ENCODE measurements at regions not wholly inside any gene's neighbourhood (a gene's known extent, or its start where the extent isn't known, plus 50 kb on each side); places are given as distances from the start of the nearest gene placed in this dataset.

- BruUV-seq (replicated peaks): no TSS peak
- Histone ChIP-seq H3K4me1 (ENCODE audit: insufficient read depth, low read length) (no peaks in the 10 kb centered on the region), H3K79me2 (ENCODE audit: insufficient read depth, low read length) (no peaks in the 10 kb centered on the region), H3K9me3 (ENCODE audit: low read length) (no peaks in the 10 kb centered on the region), H3K27me3 (ENCODE audit: control insufficient read depth in 1 of 2, insufficient read depth in 2 of 2, low read length in 2 of 2) (no peaks in the 10 kb centered on the region), H3K27ac (ENCODE audit: extremely low read length, insufficient read depth, low read length) (no peak overlapping the region), H3K9ac (ENCODE audit: insufficient read depth, low read depth, low read length) (no peak overlapping the region), H2AFZ (ENCODE audit: low read length) (no peak overlapping the region), H4K20me1 (ENCODE audit: insufficient read depth, low read length) (no peaks in the 10 kb centered on the region), H3K36me3 (replicated peaks in 1 of 2; ENCODE audit: control insufficient read depth in 1 of 2, insufficient read depth in 2 of 2, low read length in 2 of 2) (no peaks in the 10 kb centered on the region), H3K4me3 (replicated peaks in 1 of 3; ENCODE audit: insufficient read depth in 1 of 3, low read depth in 2 of 3, low read length in 3 of 3) (no peak overlapping the region), H3K4me2 (ENCODE audit: low read depth, low read length) (no peak overlapping the region)
- DNase-seq (ENCODE audit: low spot score) (no peak), FAIRE-seq (no peak), ATAC-seq (no peak)
- intact Hi-C loops (cut with micrococcal nuclease; ENCODE audit: unreplicated experiment) (no loop called here), in situ Hi-C loops (cut with HindIII; ENCODE audit: extremely low pct_ligation_motif_present, low pct_unique_long_range_greater_than_20kb) (no loop called here)
- CTCF ChIA-PET (ENCODE audit: low intra/inter-chr PET ratio, low total read pairs): no interaction called here
- POLR2A ChIA-PET: no interaction called here
- 3% methylated on average over 1 of the region's 1 CpG for WGBS (ENCODE audit: low lambda C conversion rate)
- TF ChIP-seq ZBTB33 (CRISPR knock-in tag; IDR thresholded peaks at IDR 0.05) (no peak), ZNF598 (CRISPR knock-in tag; IDR thresholded peaks at IDR 0.05; ENCODE audit: borderline replicate concordance) (no peak), ZNF589 (CRISPR knock-in tag; conservative IDR thresholded peaks at IDR 0.05) (no peak), CHD2 (IDR thresholded peaks at IDR 0.05; ENCODE audit: low read depth, low read length) (no peak), AKAP8 (CRISPR knock-in tag; IDR thresholded peaks at IDR 0.05) (no peak), YEATS2 (CRISPR knock-in tag; IDR thresholded peaks at IDR 0.05; ENCODE audit: borderline replicate concordance) (no peak), NR2F6 (IDR thresholded peaks at IDR 0.05) (no peak), NR2F6 (CRISPR knock-in tag; IDR thresholded peaks at IDR 0.05) (no peak), POLR2AphosphoS2 (IDR thresholded peaks at IDR 0.05; ENCODE audit: low read depth, low read length) (no peak), ZSCAN21 (CRISPR knock-in tag; IDR thresholded peaks at IDR 0.05; ENCODE audit: borderline replicate concordance) (no peak), RFX5 (IDR thresholded peaks at IDR 0.05; ENCODE audit: low read depth, low read length) (no peak), MXD1 (CRISPR knock-in tag; IDR thresholded peaks at IDR 0.05) (no peak), NFE2L1 (CRISPR knock-in tag; IDR thresholded peaks at IDR 0.05; ENCODE audit: borderline replicate concordance) (no peak), ZNF615 (CRISPR knock-in tag; IDR thresholded peaks at IDR 0.05; ENCODE audit: borderline replicate concordance) (no peak), POLR2AphosphoS5 (IDR thresholded peaks at IDR 0.05; ENCODE audit: low read depth, low read length) (no peak)
Observed at GRCh38 chr6:100986921-100987320, 105.8 kb upstream of the ASCC3 start.
